ENCODE measurements at regions not wholly inside any gene's neighbourhood (a gene's known extent, or its start where the extent isn't known, plus 50 kb on each side); places are given as distances from the start of the nearest gene placed in this dataset.

- no peak overlapping the region for H3K4me3 ChIP-seq (ENCODE audit: low read depth, low read length)
- H2AFZ ChIP-seq (ENCODE audit: insufficient read depth, low read length, poor library complexity) = no peak overlapping the region
- WGBS (ENCODE audit: extremely low coverage, insufficient coverage, insufficient read length) = no CpG with 5 or more reads among the region's 2 CpGs
- no peak overlapping the region for H3K14ac ChIP-seq (ENCODE audit: low read length)
- H3K4ac ChIP-seq (ENCODE audit: low read depth, low read length) = no peak overlapping the region
- H2BK5ac ChIP-seq (ENCODE audit: low read depth, low read length, poor library complexity) = no peak overlapping the region
- H4K91ac ChIP-seq (ENCODE audit: low read depth, low read length) = no peak overlapping the region
- H3K18ac ChIP-seq (ENCODE audit: low read length) = no peak overlapping the region
- H3K4me2 ChIP-seq (ENCODE audit: low read length) = no peak overlapping the region
- H3K36me3 ChIP-seq (ENCODE audit: control insufficient read depth in 1 of 2, insufficient read depth in 2 of 2, low read length in 2 of 2) = no peaks in the 10 kb centered on the region
- H4K12ac ChIP-seq (ENCODE audit: low read depth, low read length) = no peak overlapping the region
- H3K27me3 ChIP-seq (ENCODE audit: insufficient read depth, low read length) = no peaks in the 10 kb centered on the region
- no peak overlapping the region for H3K23ac ChIP-seq (ENCODE audit: low read length)
- no peak overlapping the region for H2BK120ac ChIP-seq (ENCODE audit: insufficient read depth, low read length, poor library complexity)
- no peak overlapping the region for H4K8ac ChIP-seq (ENCODE audit: low read depth, low read length)
- no peak overlapping the region for H2AK5ac ChIP-seq (ENCODE audit: low read length)
- no peak overlapping the region for H3K27ac ChIP-seq (ENCODE audit: low read depth, low read length)
- H3K9me3 ChIP-seq (ENCODE audit: insufficient read depth, low read depth, low read length) = no peaks in the 10 kb centered on the region
- no peaks in the 10 kb centered on the region for H3K79me2 ChIP-seq (ENCODE audit: control insufficient read depth, insufficient read depth, low read length, poor library complexity)
- H3K79me1 ChIP-seq (ENCODE audit: low read length) = no peaks in the 10 kb centered on the region
- H3K9ac ChIP-seq (ENCODE audit: low read length) = no peak overlapping the region
- no peaks in the 10 kb centered on the region for H3K4me1 ChIP-seq (ENCODE audit: control insufficient read depth in 1 of 2, insufficient read depth in 2 of 2, low read length in 2 of 2)
- no peak for DNase-seq
- H2BK12ac ChIP-seq (ENCODE audit: low read length) = no peak overlapping the region
These were observed 374.9 kb upstream of the CELF2 start for GRCh38 chr10:10642751-10643150.

GRCh38 chr10:10644008-10644646 lies 373.5 kb upstream of the CELF2 start:
- no peak overlapping the region for H2BK5ac ChIP-seq (ENCODE audit: low read depth, low read length, poor library complexity)
- no peak overlapping the region for H3K4me3 ChIP-seq (ENCODE audit: low read depth, low read length)
- no peak overlapping the region for H2BK120ac ChIP-seq (ENCODE audit: insufficient read depth, low read length, poor library complexity)
- no peaks in the 10 kb centered on the region for H3K9me3 ChIP-seq (ENCODE audit: insufficient read depth, low read depth, low read length)
- H3K27ac ChIP-seq (ENCODE audit: low read depth, low read length) = no peak overlapping the region
- no peak overlapping the region for H3K4ac ChIP-seq (ENCODE audit: low read depth, low read length)
- H4K8ac ChIP-seq (ENCODE audit: low read depth, low read length) = no peak overlapping the region
- no peak overlapping the region for H2AK5ac ChIP-seq (ENCODE audit: low read length)
- no peak overlapping the region for H2BK12ac ChIP-seq (ENCODE audit: low read length)
- no peak overlapping the region for H3K4me2 ChIP-seq (ENCODE audit: low read length)
- H3K27me3 ChIP-seq (ENCODE audit: insufficient read depth, low read length) = no peaks in the 10 kb centered on the region
- DNase-seq = no peak
- no peaks in the 10 kb centered on the region for H3K79me2 ChIP-seq (ENCODE audit: control insufficient read depth, insufficient read depth, low read length, poor library complexity)
- no peaks in the 10 kb centered on the region for H3K79me1 ChIP-seq (ENCODE audit: low read length)
- no peak overlapping the region for H3K14ac ChIP-seq (ENCODE audit: low read length)
- H3K18ac ChIP-seq (ENCODE audit: low read length) = no peak overlapping the region
- H4K12ac ChIP-seq (ENCODE audit: low read depth, low read length) = no peak overlapping the region
- WGBS (ENCODE audit: extremely low coverage, insufficient coverage, insufficient read length) = no CpG with 5 or more reads among the region's 5 CpGs
- no peaks in the 10 kb centered on the region for H3K4me1 ChIP-seq (ENCODE audit: control insufficient read depth in 1 of 2, insufficient read depth in 2 of 2, low read length in 2 of 2)
- no peak overlapping the region for H3K23ac ChIP-seq (ENCODE audit: low read length)
- no peak overlapping the region for H4K91ac ChIP-seq (ENCODE audit: low read depth, low read length)
- no peak overlapping the region for H3K9ac ChIP-seq (ENCODE audit: low read length)
- no peaks in the 10 kb centered on the region for H3K36me3 ChIP-seq (ENCODE audit: control insufficient read depth in 1 of 2, insufficient read depth in 2 of 2, low read length in 2 of 2)
- no peak overlapping the region for H2AFZ ChIP-seq (ENCODE audit: insufficient read depth, low read length, poor library complexity)

GRCh38 chr10:10644676-10645385 lies 372.8 kb upstream of the CELF2 start:
- H3K36me3 ChIP-seq (ENCODE audit: control insufficient read depth in 1 of 2, insufficient read depth in 2 of 2, low read length in 2 of 2) = no peaks in the 10 kb centered on the region
- no peak overlapping the region for H4K8ac ChIP-seq (ENCODE audit: low read depth, low read length)
- H3K9ac ChIP-seq (ENCODE audit: low read length) = no peak overlapping the region
- no peak overlapping the region for H3K4me2 ChIP-seq (ENCODE audit: low read length)
- H3K18ac ChIP-seq (ENCODE audit: low read length) = no peak overlapping the region
- H3K27me3 ChIP-seq (ENCODE audit: insufficient read depth, low read length) = no peaks in the 10 kb centered on the region
- H4K12ac ChIP-seq (ENCODE audit: low read depth, low read length) = no peak overlapping the region
- no peak overlapping the region for H2AFZ ChIP-seq (ENCODE audit: insufficient read depth, low read length, poor library complexity)
- peaks cover 3% of the 10 kb centered on the region for H3K9me3 ChIP-seq (ENCODE audit: insufficient read depth, low read depth, low read length)
- H3K79me1 ChIP-seq (ENCODE audit: low read length) = no peaks in the 10 kb centered on the region
- H2AK5ac ChIP-seq (ENCODE audit: low read length) = no peak overlapping the region
- no peak overlapping the region for H3K4ac ChIP-seq (ENCODE audit: low read depth, low read length)
- WGBS (ENCODE audit: extremely low coverage, insufficient coverage, insufficient read length) = no CpG with 5 or more reads among the region's 9 CpGs
- no peaks in the 10 kb centered on the region for H3K79me2 ChIP-seq (ENCODE audit: control insufficient read depth, insufficient read depth, low read length, poor library complexity)
- no peak overlapping the region for H3K14ac ChIP-seq (ENCODE audit: low read length)
- no peak overlapping the region for H2BK5ac ChIP-seq (ENCODE audit: low read depth, low read length, poor library complexity)
- H3K4me3 ChIP-seq (ENCODE audit: low read depth, low read length) = no peak overlapping the region
- H3K4me1 ChIP-seq (ENCODE audit: control insufficient read depth in 1 of 2, insufficient read depth in 2 of 2, low read length in 2 of 2) = no peaks in the 10 kb centered on the region
- DNase-seq = no peak
- no peak overlapping the region for H2BK120ac ChIP-seq (ENCODE audit: insufficient read depth, low read length, poor library complexity)
- no peak overlapping the region for H3K23ac ChIP-seq (ENCODE audit: low read length)
- H4K91ac ChIP-seq (ENCODE audit: low read depth, low read length) = no peak overlapping the region
- H3K27ac ChIP-seq (ENCODE audit: low read depth, low read length) = no peak overlapping the region
- no peak overlapping the region for H2BK12ac ChIP-seq (ENCODE audit: low read length)

GRCh38 chr10:10647331-10647730 lies 370.3 kb upstream of the CELF2 start:
- no peak overlapping the region for H2AK5ac ChIP-seq (ENCODE audit: low read length)
- H2BK5ac ChIP-seq (ENCODE audit: low read depth, low read length, poor library complexity) = no peak overlapping the region
- no peak overlapping the region for H3K4me3 ChIP-seq (ENCODE audit: low read depth, low read length)
- no peak overlapping the region for H3K4ac ChIP-seq (ENCODE audit: low read depth, low read length)
- no peak overlapping the region for H3K4me2 ChIP-seq (ENCODE audit: low read length)
- DNase-seq = no peak
- WGBS (ENCODE audit: extremely low coverage, insufficient coverage, insufficient read length) = no CpG with 5 or more reads among the region's 7 CpGs
- H4K12ac ChIP-seq (ENCODE audit: low read depth, low read length) = no peak overlapping the region
- no peak overlapping the region for H4K91ac ChIP-seq (ENCODE audit: low read depth, low read length)
- no peaks in the 10 kb centered on the region for H3K36me3 ChIP-seq (ENCODE audit: control insufficient read depth in 1 of 2, insufficient read depth in 2 of 2, low read length in 2 of 2)
- H3K18ac ChIP-seq (ENCODE audit: low read length) = no peak overlapping the region
- no peaks in the 10 kb centered on the region for H3K79me2 ChIP-seq (ENCODE audit: control insufficient read depth, insufficient read depth, low read length, poor library complexity)
- no peaks in the 10 kb centered on the region for H3K4me1 ChIP-seq (ENCODE audit: control insufficient read depth in 1 of 2, insufficient read depth in 2 of 2, low read length in 2 of 2)
- no peak overlapping the region for H3K23ac ChIP-seq (ENCODE audit: low read length)
- H3K79me1 ChIP-seq (ENCODE audit: low read length) = no peaks in the 10 kb centered on the region
- no peak overlapping the region for H3K9ac ChIP-seq (ENCODE audit: low read length)
- no peak overlapping the region for H2BK12ac ChIP-seq (ENCODE audit: low read length)
- no peak overlapping the region for H2BK120ac ChIP-seq (ENCODE audit: insufficient read depth, low read length, poor library complexity)
- H3K27ac ChIP-seq (ENCODE audit: low read depth, low read length) = no peak overlapping the region
- H4K8ac ChIP-seq (ENCODE audit: low read depth, low read length) = no peak overlapping the region
- H3K14ac ChIP-seq (ENCODE audit: low read length) = no peak overlapping the region
- H3K9me3 ChIP-seq (ENCODE audit: insufficient read depth, low read depth, low read length) = peaks cover 3% of the 10 kb centered on the region
- no peak overlapping the region for H2AFZ ChIP-seq (ENCODE audit: insufficient read depth, low read length, poor library complexity)
- no peaks in the 10 kb centered on the region for H3K27me3 ChIP-seq (ENCODE audit: insufficient read depth, low read length)
